Sigmoid colon (tissue), 6 donors: ENCODE measurements at regions not wholly inside any gene's neighbourhood (a gene's known extent, or its start where the extent isn't known, plus 50 kb on each side); places are given as distances from the start of the nearest gene placed in this dataset.

ENCODE experiments used
- DNase-seq: peaks from one replicate; pipeline ENCODE4 v3.0.0-alpha.2; 2019
- H3K27ac ChIP-seq, 4 donors: fragments of 200-600 bp; sonication (generic); one replicate each; pipeline ENCODE4 v1.5.1; 2016 to 2019; ENCODE audit warnings: mild to moderate bottlenecking in 1 of 4
- H3K27me3 ChIP-seq, 3 donors: fragments of 200-600 bp; sonication (generic); one replicate each; pipeline ENCODE4 v1.5.1; 2019; ENCODE audit warnings: mild to moderate bottlenecking in 1 of 3
- H3K36me3 ChIP-seq, 4 donors: fragments of 200-600 bp; sonication (generic); one replicate each; pipeline ENCODE4 v1.5.1; 2016 to 2019
- H3K4me1 ChIP-seq, 4 donors: fragments of 200-600 bp; sonication (generic); one replicate each; pipeline ENCODE4 v1.5.1; 2017 to 2019
- H3K4me3 ChIP-seq, 4 donors: fragments of 200-600 bp; sonication (generic); one replicate each; pipeline ENCODE4 v1.5.1; 2017 to 2019; ENCODE audit warnings: mild to moderate bottlenecking in 2 of 4, moderate library complexity in 1 of 4
- H3K9me3 ChIP-seq, 4 donors: fragments of 200-600 bp in 3 of 4; sonication (generic) in 3 of 4; one replicate each; pipeline versions ENCODE4 v1.5.1 to v1.6.1; 2013 to 2019
- CTCF ChIP-seq, 4 experiments: fragments of 450-650 bp in 3 of 4; fragments of 200-600 bp in 1 of 4; IDR thresholded peaks; one replicate each; pipeline ENCODE4 v1.5.1; 2016 to 2019; ENCODE audit warnings: antibody characterized with exemption in 4 of 4, mild to moderate bottlenecking in 3 of 4, moderate library complexity in 2 of 4
- EP300 ChIP-seq, 4 donors: sonication (generic); formaldehyde crosslinking; IDR thresholded peaks; one replicate each; pipeline ENCODE4 v1.6.1; 2017; ENCODE audit warnings: antibody characterized with exemption in 4 of 4
- POLR2A ChIP-seq, 2 donors: fragments of 450-650 bp; IDR thresholded peaks; one replicate each; pipeline ENCODE4 v1.6.1; 2016; ENCODE audit warnings: antibody characterized with exemption in 2 of 2, mild to moderate bottlenecking in 2 of 2, moderate library complexity in 2 of 2
- POLR2AphosphoS5 ChIP-seq, 4 donors: sonication (generic); formaldehyde crosslinking; IDR thresholded peaks; one replicate each; pipeline ENCODE4 v1.6.1; 2017; ENCODE audit warnings: antibody characterized with exemption in 4 of 4
- WGBS, 2 donors: extraction: QIAGEN DNeasy Blood & Tissue Kit; methylation state at CpG; one replicate each; pipeline ENCODE4 v1.1.7; 2013; 5-methylcytosine and 5-hydroxymethylcytosine counted together
- intact Hi-C: fragments of 100-400 bp; cut with DNase I; formaldehyde crosslinking; loops from one replicate; pipeline ENCODE4 v1.15.1; 2023
- donor health status: healthy with polysubstance abuse.
- donor health status: healthy.

- no peak for TF ChIP-seq CTCF (IDR thresholded peaks at IDR 0.05)
- TF ChIP-seq EP300 (IDR thresholded peaks at IDR 0.05): no peak
- no peak for TF ChIP-seq POLR2AphosphoS5 (IDR thresholded peaks at IDR 0.05)
- TF ChIP-seq POLR2A (IDR thresholded peaks at IDR 0.05): no peak
- no peak overlapping the region for H3K27ac ChIP-seq
- peaks cover 0 to 13% (median 10%) of the 10 kb centered on the region in 4 donors for H3K4me1 ChIP-seq
- no peak overlapping the region for H3K4me3 ChIP-seq
- H3K27me3 ChIP-seq: no peaks in the 10 kb centered on the region
- peaks cover 0 to 3% (median 0%) of the 10 kb centered on the region in 4 donors for H3K9me3 ChIP-seq
- no peaks in the 10 kb centered on the region for H3K36me3 ChIP-seq
- DNase-seq: no peak
- 63 to 65% methylated on average over 7 of the region's 7 CpGs for WGBS, 2 donors
- intact Hi-C loops: no loop called here
Observed at GRCh38 chr2:5914811-5915611, 222.8 kb downstream of the SOX11 start.

DNA sequence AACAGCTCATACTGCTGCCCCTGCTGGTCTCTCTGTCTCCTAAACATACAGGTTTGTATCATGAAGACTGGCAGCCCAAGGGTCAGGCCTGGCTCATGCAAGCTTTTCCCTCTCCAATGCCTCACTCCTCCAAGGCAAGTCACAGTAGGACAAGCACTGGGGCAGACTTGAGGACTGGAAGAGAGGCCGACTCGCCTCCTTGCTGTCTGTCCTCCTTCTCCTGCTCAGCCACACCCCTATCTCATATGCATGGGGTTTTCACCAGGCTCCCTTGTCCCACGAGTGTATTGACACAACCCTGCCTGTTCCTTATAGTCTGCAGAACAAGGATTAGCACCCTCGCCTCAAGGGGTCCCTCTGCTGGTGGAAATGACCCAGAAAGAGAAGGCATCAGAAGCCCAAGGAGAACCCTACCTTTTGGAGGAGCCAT is 223.7 kb downstream of the SOX11 start:
- Histone ChIP-seq H3K27me3 (no peaks in the 10 kb centered on the region), H3K4me3 (no peak overlapping the region), H3K27ac (no peak overlapping the region), H3K4me1 (peaks cover 0 to 13% (median 10%) of the 10 kb centered on the region in 4 donors), H3K9me3 (peaks cover 0 to 3% (median 0%) of the 10 kb centered on the region in 4 donors), H3K36me3 (no peaks in the 10 kb centered on the region)
- no peak for DNase-seq
- intact Hi-C loops: no loop called here
- TF ChIP-seq POLR2A (IDR thresholded peaks at IDR 0.05) (no peak), POLR2AphosphoS5 (IDR thresholded peaks at IDR 0.05) (no peak), CTCF (IDR thresholded peaks at IDR 0.05) (no peak), EP300 (IDR thresholded peaks at IDR 0.05) (no peak)
- WGBS, 2 donors: 48 to 58% methylated on average over 4 of the region's 4 CpGs

- no peaks in the 10 kb centered on the region for H3K36me3 ChIP-seq
- no peaks in the 10 kb centered on the region for H3K4me1 ChIP-seq
- no peak overlapping the region for H3K4me3 ChIP-seq
- no peaks in the 10 kb centered on the region for H3K27me3 ChIP-seq
- intact Hi-C loops: no loop called here
- no peak for TF ChIP-seq POLR2A (IDR thresholded peaks at IDR 0.05)
- no peak for TF ChIP-seq EP300 (IDR thresholded peaks at IDR 0.05)
- no peak for TF ChIP-seq CTCF (IDR thresholded peaks at IDR 0.05)
- TF ChIP-seq POLR2AphosphoS5 (IDR thresholded peaks at IDR 0.05): no peak
- H3K9me3 ChIP-seq: peaks cover 0 to 5% (median 0%) of the 10 kb centered on the region in 4 donors
- WGBS, 2 donors: 67 to 80% methylated on average over 8 of the region's 8 CpGs
- no peak for DNase-seq
- H3K27ac ChIP-seq: no peak overlapping the region
Observed at GRCh38 chr2:5921081-5921642, 229.0 kb downstream of the SOX11 start.

DNA sequence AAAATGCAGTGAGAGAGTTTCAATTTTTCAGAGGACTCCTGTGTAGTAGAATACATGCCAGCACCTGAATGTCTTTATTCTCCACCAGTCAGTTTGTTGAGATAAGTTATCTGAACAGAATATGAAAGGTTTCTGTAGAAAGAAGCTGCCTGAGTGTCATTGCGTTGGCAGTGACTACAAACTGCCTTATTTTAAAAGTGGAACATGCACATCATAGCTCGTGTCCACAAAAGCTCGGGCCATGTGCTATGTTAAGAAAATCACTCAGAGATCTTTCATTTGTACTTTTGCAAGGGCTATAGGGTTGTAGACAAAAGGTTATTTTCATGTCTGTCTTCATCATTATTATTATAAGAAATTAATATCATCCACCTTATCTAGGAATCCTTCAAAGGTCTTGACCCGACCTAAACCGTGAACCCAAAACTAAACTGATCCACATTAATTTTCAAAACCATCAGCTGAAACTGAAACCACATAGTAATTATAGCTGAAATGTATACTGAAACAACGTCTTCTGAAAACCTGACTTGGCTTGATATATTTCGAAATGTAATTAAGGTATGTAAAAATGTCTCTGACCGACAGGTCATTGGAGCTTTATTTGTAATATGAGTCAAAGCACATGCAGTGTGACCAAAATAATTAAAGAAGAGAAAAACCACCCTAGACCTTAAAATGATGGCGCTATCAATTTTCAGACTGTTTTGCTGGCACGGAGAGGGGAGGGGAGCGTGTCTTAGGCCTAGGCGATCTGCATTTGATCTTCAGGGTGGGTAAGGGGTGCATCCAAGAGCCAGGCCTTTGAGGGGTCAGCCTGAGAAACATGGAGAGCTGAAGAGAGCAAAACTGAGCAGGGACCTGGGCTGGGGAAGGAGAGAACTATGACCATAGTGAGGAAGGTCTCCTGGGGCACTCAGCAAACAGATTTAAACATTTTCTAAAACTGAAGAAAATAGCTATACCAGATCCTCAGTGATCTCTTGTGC is 232.1 kb downstream of the SOX11 start:
- intact Hi-C loops: no loop called here
- Histone ChIP-seq H3K4me3 (no peak overlapping the region), H3K36me3 (no peaks in the 10 kb centered on the region), H3K9me3 (peaks cover 0 to 3% (median 0%) of the 10 kb centered on the region in 4 donors), H3K27me3 (no peaks in the 10 kb centered on the region), H3K4me1 (no peaks in the 10 kb centered on the region), H3K27ac (no peak overlapping the region)
- TF ChIP-seq EP300 (IDR thresholded peaks at IDR 0.05) (no peak), POLR2AphosphoS5 (IDR thresholded peaks at IDR 0.05) (no peak), CTCF (IDR thresholded peaks at IDR 0.05) (no peak), POLR2A (IDR thresholded peaks at IDR 0.05) (no peak)
- WGBS, 2 donors: 87 to 92% methylated on average over 12 of the region's 12 CpGs
- DNase-seq: no peak
